Inferior parietal cortex (tissue), 1 donor: ENCODE measurements at regions not wholly inside any gene's neighbourhood (a gene's known extent, or its start where the extent isn't known, plus 50 kb on each side); places are given as distances from the start of the nearest gene placed in this dataset.
"Not testable (repeated sequence)": the region's sequence is repeated elsewhere in the genome, so short reads cannot be mapped to it uniquely, and the experiment has no call there.

Experiments used
- DNase-seq: peaks from one replicate; pipeline ENCODE4 v3.0.0-alpha.2; 2016; ENCODE audit errors: extremely low spot score

- DNase-seq = no peak
Measured at GRCh38 chr4:19631814-19632213, 619.9 kb upstream of the SLIT2 start.

- no peak for DNase-seq
Measured at GRCh38 chr4:19623866-19624265, 627.8 kb upstream of the SLIT2 start.

- DNase-seq = no peak
Measured at GRCh38 chr4:19615086-19615689, 636.5 kb upstream of the SLIT2 start.

GRCh38 chr4:19614171-19614570, 637.5 kb upstream of the SLIT2 start:
- no peak for DNase-seq

- DNase-seq = no peak
Measured at GRCh38 chr4:19596342-19596741, 655.4 kb upstream of the SLIT2 start.

GRCh38 chr4:19592391-19592790, 659.3 kb upstream of the SLIT2 start:
- DNase-seq = no peak

GRCh38 chr4:19583827-19584569, 667.7 kb upstream of the SLIT2 start:
- no peak for DNase-seq

- no peak for DNase-seq
Measured at GRCh38 chr4:19580095-19580494, 671.6 kb upstream of the SLIT2 start.

- DNase-seq = no peak
Measured at GRCh38 chr4:19579608-19580007, 672.1 kb upstream of the SLIT2 start.

GRCh38 chr4:19577097-19577496, 674.6 kb upstream of the SLIT2 start:
- DNase-seq = no peak

GRCh38 chr4:19575924-19576323, 675.8 kb upstream of the SLIT2 start:
- no peak for DNase-seq

- no peak for DNase-seq
Measured at GRCh38 chr4:19566041-19566440, 685.7 kb upstream of the SLIT2 start.

- no peak for DNase-seq
Measured at GRCh38 chr4:19562456-19562855, 689.2 kb upstream of the SLIT2 start.

GRCh38 chr4:19557161-19557560, 694.5 kb upstream of the SLIT2 start:
- DNase-seq = no peak

GRCh38 chr4:19556276-19556675, 695.4 kb upstream of the SLIT2 start:
- DNase-seq = not testable (repeated sequence)

- no peak for DNase-seq
Measured at GRCh38 chr4:19547463-19547862, 704.2 kb upstream of the SLIT2 start.

- DNase-seq = peak; percentile 9
Measured at GRCh38 chr4:19544446-19545125, 707.1 kb upstream of the SLIT2 start.

GRCh38 chr4:19540859-19541540, 710.7 kb upstream of the SLIT2 start:
- DNase-seq = no peak

- no peak for DNase-seq
Measured at GRCh38 chr4:19539201-19539600, 712.5 kb upstream of the SLIT2 start.

- no peak for DNase-seq
Measured at GRCh38 chr4:19534159-19534558, 717.5 kb upstream of the SLIT2 start.

- no peak for DNase-seq
Measured at GRCh38 chr4:19531906-19532848, 719.5 kb upstream of the SLIT2 start.
